ENCODE measurements at regions not wholly inside any gene's neighbourhood (a gene's known extent, or its start where the extent isn't known, plus 50 kb on each side); places are given as distances from the start of the nearest gene placed in this dataset.

DNA sequence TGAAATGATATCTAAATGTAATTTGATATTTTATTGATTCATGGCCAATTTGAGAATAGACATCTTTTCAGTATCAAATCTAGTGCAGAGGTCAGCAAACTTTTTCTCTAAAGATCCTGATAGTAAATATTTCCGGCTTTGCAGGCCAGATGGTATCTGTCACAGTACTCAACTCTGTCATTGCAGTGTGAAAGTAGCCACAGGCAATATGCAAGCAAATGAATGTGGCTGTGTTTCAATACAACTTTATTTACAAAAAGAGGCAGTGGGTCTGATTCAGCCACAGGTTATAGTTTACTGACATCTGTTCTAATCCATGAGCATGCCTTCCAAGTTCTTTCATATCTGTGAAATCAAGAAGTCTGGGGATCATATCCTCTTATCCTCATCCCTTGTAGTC, 221.2 kb downstream of the PRDM2 start:
- TF ChIP-seq, protein P1, sequence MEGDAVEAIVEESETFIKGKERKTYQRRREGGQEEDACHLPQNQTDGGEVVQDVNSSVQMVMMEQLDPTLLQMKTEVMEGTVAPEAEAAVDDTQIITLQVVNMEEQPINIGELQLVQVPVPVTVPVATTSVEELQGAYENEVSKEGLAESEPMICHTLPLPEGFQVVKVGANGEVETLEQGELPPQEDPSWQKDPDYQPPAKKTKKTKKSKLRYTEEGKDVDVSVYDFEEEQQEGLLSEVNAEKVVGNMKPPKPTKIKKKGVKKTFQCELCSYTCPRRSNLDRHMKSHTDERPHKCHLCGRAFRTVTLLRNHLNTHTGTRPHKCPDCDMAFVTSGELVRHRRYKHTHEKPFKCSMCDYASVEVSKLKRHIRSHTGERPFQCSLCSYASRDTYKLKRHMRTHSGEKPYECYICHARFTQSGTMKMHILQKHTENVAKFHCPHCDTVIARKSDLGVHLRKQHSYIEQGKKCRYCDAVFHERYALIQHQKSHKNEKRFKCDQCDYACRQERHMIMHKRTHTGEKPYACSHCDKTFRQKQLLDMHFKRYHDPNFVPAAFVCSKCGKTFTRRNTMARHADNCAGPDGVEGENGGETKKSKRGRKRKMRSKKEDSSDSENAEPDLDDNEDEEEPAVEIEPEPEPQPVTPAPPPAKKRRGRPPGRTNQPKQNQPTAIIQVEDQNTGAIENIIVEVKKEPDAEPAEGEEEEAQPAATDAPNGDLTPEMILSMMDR (IDR thresholded peaks at IDR 0.05): no peak
- TF ChIP-seq POLR2A (IDR thresholded peaks at IDR 0.05): no peak
